Renal cortical epithelial cell (primary cell): ENCODE measurements at regions not wholly inside any gene's neighbourhood (a gene's known extent, or its start where the extent isn't known, plus 50 kb on each side); places are given as distances from the start of the nearest gene placed in this dataset.

ENCODE experiments used
- DNase-seq: peaks from one replicate; pipeline ENCODE4 v3.0.0-alpha.2; 2011; ENCODE audit warnings: low read depth

GRCh38 chr4:188435381-188435780, 296.1 kb downstream of the TRIML1 start:
- DNase-seq = no peak

GRCh38 chr4:188437535-188437934, 298.3 kb downstream of the TRIML1 start:
- peak; percentile 36 for DNase-seq

- peak; percentile 77 for DNase-seq
Measured at GRCh38 chr4:188438391-188438824, 299.2 kb downstream of the TRIML1 start.

DNA sequence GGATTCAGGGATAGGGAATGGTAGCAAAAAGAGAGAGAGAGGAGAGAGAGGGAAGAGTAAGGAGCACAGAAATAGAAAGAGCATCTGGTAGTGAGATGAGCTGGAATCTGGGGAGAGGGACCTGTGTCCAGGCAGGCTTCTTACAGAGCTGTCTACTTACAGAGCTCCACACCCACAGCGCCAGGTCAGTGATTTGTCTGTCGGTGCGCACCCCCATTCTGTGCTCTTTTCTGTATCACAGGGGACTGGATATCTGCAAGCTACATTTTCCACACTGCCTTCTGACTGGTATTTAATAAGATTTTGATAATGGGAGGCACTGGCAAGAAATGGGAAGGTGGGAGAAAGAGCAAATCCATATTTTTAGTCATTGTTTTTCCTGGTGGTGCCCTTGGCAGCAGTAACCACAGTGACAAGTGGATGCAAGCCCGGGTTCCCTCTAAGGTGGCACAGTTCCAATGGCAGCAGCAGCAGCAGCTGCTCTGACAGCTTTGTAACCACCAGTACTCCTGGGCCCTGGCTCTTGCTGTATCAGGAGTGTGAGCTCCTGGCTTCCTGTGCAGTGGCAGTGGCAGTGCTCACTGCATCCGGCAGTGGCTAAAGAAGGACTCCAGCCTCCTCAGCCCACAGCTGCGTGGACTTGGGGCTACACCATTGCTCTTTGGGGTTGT, 300.5 kb downstream of the TRIML1 start:
- peak; percentile 41 for DNase-seq

DNA sequence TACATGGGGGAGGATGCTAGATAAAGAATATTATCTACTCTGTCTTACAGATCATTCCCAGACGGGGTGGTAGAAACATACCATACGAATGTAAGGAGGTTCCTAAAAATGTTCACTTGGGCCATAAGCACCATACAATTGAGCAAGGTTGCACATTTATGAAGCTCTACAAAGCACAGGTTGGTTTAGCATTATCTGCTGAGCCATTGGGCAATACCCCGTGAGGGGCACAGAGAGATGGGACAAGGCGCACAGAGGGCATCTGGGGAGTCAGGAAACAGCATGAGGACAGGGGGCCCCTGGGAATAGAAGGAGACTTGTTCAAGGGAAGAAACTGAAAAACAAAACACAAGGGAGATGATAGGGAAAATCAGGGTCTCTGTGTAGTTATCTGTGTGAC, 305.3 kb downstream of the TRIML1 start:
- DNase-seq = no peak

DNA sequence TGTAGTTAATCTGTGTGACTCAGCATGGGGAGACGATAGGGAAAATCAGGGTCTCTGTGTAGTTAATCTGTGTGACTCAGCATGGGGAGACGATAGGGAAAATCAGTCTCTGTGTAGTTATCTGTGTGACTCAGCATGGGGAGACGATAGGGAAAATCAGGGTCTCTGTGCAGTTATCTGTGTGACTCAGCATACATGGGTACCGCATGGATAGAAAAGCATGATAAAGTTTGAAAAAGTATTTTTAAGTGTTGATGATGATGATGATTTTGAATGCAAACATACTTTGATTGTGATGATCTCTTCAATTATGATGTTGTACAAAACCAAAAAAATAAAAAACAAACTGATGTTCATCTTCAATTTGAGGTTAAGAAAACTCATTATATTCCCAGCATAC, 309.8 kb downstream of the TRIML1 start:
- peak; percentile 19 for DNase-seq

- DNase-seq = no peak
Measured at GRCh38 chr4:188450571-188450970, 311.3 kb downstream of the TRIML1 start.

- DNase-seq = no peak
Measured at GRCh38 chr4:188452097-188452496, 312.9 kb downstream of the TRIML1 start.

DNA sequence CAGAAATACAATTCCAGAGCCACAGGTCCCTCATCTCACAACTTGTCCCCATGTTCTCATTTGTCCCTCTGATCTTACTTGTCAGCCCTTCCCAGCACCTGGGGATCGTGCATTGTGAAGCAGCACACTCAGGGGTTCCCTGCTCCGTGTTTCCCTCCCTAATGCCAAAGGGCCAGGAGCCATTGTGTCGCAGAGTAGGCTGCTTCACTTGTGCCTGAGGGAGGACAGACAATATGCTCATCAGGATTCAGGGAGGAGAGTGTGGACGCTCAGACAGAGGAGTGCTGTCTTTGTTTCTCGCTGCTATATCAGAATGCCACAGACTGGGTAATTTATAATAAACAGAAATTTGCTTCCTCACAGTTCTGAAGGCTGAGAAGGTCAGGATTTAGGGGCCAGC, 315.3 kb downstream of the TRIML1 start:
- DNase-seq = no peak

DNA sequence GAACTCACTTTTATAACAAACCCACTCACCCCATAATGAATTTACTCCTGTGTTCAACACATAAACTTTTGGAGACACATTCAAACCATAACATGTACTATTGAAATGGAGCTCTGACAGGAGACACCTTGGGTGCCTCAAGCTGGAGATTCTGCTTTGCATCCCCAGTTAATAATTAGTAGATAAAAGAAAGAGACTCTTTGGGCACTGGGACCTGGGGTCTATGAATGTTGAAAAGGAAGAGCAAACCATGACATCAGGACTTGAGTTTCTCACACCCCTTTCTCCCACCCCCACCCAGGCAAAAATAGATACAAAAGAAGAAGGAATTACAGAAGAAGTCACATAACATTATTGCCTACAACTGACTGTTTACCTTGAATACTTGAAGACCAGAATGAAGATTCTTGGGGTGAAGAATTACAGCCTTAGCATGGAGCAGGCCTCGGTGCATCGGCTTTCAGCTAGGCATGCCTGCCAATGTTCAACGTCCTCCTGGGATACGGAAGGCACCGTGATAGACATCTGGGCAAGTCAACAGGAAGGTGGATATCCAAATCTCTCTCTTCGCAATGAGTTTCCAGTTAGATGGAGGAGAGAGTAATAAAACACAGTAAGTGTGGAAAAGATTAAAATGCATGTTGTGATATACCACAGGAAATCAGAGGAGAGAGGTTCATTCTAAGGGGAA, 316.0 kb downstream of the TRIML1 start:
- peak; percentile 38 for DNase-seq

DNA sequence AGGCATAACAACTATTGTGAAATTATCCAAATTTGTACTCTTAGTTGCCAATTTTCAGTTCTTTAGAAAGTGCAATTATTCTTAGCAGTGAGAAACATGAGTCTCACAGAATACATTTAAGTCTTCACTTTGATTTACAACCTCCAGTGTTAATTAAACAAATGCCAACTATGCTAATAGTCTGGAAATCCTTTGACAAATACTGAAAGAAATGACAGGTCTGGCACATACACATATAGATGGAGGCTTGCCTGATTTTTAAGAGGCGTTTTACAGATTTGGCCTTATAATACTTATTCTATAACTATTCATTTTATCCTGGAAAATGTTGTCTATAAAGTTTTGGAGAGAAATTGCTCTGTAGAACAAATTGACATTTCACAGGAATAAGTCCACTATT, 320.1 kb downstream of the TRIML1 start:
- no peak for DNase-seq

- DNase-seq = no peak
Measured at GRCh38 chr4:188463909-188464308, 324.7 kb downstream of the TRIML1 start.

DNA sequence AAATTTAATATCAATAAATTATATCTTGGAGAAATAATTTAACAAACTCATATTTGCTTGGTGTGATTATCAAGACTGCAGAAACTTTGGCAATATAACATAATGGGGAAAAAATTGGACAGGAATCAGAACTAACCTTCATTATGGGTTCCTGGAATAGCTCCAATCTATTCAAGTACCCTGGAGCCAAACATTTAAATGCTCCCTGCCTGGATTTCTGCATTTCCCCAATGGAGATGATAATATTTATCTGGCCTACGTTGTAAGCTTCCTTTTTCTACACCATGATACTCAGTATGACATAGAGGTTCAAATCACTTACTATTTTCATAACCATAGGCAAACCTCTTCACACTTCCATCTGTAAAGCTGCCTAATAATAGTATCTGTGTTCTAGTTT, 326.8 kb downstream of the TRIML1 start:
- no peak for DNase-seq

GRCh38 chr4:188484256-188484655, 345.0 kb downstream of the TRIML1 start:
- DNase-seq = no peak

DNA sequence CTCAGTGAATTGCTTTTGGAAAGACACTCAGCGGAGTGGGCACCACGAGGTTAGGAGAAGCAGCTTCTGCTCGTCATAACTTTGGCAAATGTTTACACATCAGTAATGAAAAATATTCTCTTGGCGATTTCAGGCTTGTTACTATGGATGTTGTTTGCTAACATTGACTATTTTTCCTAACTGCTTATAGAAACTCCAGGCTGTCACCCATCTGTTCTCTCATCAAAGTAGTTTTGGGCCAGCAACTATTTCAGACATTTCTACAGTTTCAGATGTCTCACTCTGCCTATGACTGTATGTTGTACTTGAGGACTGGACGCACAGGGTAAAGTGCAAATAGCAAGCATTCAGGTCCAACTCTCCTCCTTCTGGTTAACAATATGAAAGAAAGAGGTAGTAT, 346.7 kb downstream of the TRIML1 start:
- no peak for DNase-seq

DNA sequence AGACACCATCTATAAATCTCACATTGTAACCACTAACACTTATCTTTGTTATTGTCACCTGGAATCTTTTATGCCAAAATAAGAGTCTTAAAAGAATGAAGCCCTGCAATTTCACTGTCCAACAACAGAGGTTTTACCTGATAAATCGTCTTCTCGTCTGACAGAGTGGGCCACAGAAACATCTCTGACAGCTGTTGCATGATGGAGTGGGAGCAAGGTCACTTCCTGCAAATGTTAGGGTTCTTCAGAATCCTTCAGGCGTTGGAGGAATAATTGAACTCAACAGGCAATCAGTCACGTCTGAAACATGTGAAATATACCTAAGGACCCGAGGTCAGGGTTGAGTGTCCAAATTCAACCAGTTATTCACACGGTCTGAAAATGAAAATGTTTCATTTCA, 353.6 kb downstream of the TRIML1 start:
- no peak for DNase-seq

GRCh38 chr4:188495169-188495568, 355.9 kb downstream of the TRIML1 start:
- no peak for DNase-seq

DNA sequence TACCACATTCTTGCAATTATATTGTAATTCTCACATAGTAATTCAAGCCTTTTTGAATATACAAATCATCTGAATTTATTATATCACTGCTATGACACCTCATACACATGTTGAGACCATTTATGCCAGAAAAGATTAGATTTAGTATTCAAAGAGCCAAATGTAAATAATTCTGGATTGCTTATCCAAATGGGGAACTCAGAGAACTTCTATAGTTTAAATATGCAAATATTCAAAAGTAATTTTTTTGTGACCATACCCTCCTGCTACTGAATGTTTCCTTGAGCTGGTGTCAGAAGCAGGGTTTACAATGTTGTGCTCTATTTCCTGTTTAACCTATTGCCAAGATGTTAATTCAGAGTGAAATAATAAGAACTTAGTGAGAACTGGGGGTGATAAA, 372.2 kb downstream of the TRIML1 start:
- no peak for DNase-seq

GRCh38 chr4:188532751-188533150, 393.5 kb downstream of the TRIML1 start:
- no peak for DNase-seq

GRCh38 chr4:188534297-188534696, 395.1 kb downstream of the TRIML1 start:
- DNase-seq = no peak

GRCh38 chr4:188534917-188535316, 395.7 kb downstream of the TRIML1 start:
- DNase-seq = peak; percentile 67

DNA sequence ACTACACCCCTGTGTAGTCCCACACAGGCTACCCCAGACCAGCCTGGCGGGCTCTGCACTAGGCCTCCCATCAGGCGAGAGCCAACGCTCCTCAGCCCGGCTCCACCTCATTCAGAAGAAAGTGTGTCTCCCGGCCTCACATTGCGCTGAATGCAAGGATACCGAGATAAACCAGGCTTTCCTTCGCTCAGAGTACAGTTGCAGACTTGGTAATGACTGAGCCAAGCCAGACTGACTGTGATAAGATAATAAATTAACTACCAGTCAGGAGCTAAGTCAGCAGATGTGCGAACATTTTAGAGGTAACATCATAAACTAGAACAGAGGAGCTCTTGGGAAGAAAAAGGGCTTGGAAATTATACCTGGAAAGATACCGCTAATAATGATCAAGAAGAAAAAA, 397.6 kb downstream of the TRIML1 start:
- no peak for DNase-seq

- peak; percentile 52 for DNase-seq
Measured at GRCh38 chr4:188550296-188550695, 411.1 kb downstream of the TRIML1 start.

GRCh38 chr4:188551156-188551555, 411.9 kb downstream of the TRIML1 start:
- DNase-seq = peak; percentile 13
